HG03342 (cell line): ENCODE measurements at regions not wholly inside any gene's neighbourhood (a gene's known extent, or its start where the extent isn't known, plus 50 kb on each side); places are given as distances from the start of the nearest gene placed in this dataset.
A peak's percentile ranks its signal among the peaks of the same experiment; 100 is the strongest.
"Not testable (repeated sequence)": the region's sequence is repeated elsewhere in the genome, so short reads cannot be mapped to it uniquely, and the experiment has no call there.

ENCODE experiments used
- ATAC-seq: cut with Tn5 transposase; IDR thresholded peaks from one replicate; pipeline ENCODE4 v1.9.1; 2021; ENCODE audit warnings: mild to moderate bottlenecking, moderate library complexity; ENCODE audit not compliant: unreplicated experiment

DNA sequence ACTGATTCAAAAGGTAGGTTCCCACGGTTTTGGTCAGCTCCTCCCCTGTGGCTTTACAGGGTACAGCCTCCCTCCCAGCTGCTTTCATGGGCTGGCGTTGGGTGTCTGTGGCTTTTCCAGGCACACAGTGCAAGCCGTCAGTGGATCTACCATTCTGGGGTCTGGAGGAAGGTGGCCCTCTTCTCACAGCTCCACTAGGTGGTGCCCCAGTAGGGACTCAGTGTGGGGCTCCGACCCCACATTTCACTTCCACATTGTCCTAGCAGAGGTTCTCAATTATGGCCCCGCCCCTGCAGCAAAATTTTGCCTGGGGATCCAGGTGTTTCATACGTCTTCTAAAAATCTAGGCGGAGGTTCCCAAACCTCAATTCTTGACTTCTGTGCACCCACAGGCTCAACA is 324.6 kb upstream of the PHF14 start:
- not testable (repeated sequence) for ATAC-seq

DNA sequence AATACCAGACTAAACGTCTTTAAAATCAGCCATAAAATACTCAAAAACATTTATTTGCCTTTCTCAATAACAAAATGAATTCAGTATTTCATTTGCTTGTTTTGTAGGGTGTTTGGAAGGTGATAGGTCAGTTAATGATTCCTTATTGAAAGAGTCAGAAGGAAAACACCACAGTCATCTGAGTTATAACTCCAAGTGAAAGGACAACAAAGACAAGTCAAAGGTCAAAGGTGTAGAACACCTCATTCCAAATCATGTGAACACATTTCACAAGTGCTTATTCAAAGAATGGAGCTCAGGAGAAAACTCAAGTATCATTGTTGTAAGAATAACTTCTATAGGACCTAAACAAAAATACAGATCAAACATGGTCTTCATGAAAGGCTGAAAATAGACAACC is 318.6 kb upstream of the PHF14 start:
- no peak for ATAC-seq

- ATAC-seq = no peak
These were observed 316.5 kb upstream of the PHF14 start for GRCh38 chr7:10657201-10657600.

DNA sequence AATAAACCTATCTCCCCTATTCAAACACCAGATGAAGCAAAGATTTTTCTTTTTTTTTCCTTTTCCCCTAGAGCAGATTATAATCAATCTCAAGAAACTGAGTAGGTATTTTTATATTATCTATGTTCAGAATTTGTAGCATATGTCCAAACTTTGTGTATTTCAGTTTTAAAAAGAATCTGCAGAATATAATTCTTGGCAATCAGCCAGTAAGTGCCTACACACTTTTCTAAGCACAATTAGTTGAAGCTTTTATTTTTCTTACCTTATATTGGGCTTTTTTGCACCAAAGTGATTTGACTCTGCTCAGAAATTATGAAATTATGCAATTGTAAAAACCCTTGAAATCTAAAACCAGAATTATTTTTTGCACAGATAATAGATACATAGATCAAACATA is 315.8 kb upstream of the PHF14 start:
- ATAC-seq = no peak

GRCh38 chr7:10662491-10662890 is 311.2 kb upstream of the PHF14 start:
- ATAC-seq = no peak

GRCh38 chr7:10662982-10663884 is 310.4 kb upstream of the PHF14 start:
- no peak for ATAC-seq

DNA sequence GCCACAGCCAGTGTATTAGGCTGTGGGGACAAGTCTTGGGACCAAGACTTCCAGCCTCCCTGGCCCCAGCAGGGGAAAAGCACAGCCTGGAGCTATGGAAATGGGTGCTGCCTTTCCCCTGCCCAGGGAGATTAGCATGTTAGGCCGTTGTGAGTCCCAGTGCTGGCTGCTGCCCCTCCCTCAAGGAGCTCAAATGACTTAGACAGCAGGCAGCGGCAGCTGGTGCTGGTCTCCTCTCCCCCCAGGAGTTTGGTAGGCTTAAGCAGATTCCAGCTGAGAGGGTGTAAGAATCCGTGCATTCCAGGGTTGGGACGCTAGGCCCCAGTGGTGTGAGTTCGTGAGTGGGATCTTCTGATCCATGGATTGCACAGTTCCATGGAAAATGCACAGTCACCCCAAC is 301.5 kb upstream of the PHF14 start:
- no peak for ATAC-seq

DNA sequence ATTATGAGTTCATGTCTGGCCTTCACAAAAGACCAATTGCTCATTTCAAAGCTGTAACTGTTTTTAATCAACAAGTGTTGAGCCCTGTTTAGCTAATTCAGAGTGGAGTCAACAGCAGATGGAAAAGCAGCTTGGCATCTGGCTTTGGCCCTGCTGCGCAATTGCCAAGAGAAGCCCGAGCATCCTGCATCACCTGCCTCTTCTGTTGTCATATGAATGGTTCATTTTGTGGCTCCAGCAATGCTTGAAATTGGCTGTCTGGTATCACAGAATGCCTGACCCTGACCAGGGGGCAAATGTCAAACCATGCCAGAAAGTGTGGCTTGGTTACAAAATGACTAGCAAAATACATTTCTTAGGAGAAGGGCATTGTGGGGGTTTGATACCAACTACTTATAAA is 296.5 kb upstream of the PHF14 start:
- ATAC-seq = no peak

DNA sequence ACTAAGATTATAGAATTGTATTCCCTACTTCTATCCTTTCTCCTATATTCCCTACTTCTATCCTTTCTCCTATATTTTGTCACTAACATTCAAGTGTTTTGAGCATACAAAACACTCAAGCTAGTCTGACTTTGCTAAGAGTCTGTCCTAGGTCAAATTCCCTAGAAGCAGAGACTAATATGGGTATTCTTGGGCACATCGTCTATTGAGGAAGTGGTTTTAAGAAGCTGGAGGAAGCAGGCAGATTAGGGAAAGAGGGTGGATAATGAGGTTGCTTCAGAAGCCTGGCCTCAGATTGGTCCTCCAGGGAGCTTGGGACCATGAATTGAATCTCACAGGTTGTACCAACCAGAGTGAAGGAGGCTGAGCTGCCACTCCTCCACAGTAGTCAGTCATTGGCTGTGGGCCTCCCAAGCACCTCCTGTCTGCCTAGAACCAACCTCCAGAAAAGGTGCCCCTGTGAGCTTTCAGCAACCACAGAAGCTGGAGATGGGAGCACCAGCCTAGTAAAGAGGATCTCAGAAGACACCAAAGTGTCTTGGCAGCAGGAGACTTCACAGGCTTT is 295.9 kb upstream of the PHF14 start:
- no peak for ATAC-seq

GRCh38 chr7:10684606-10685005 is 289.1 kb upstream of the PHF14 start:
- ATAC-seq = no peak

GRCh38 chr7:10685040-10685439 is 288.6 kb upstream of the PHF14 start:
- ATAC-seq = no peak

- ATAC-seq = no peak
These were observed 285.1 kb upstream of the PHF14 start for GRCh38 chr7:10688544-10688943.

DNA sequence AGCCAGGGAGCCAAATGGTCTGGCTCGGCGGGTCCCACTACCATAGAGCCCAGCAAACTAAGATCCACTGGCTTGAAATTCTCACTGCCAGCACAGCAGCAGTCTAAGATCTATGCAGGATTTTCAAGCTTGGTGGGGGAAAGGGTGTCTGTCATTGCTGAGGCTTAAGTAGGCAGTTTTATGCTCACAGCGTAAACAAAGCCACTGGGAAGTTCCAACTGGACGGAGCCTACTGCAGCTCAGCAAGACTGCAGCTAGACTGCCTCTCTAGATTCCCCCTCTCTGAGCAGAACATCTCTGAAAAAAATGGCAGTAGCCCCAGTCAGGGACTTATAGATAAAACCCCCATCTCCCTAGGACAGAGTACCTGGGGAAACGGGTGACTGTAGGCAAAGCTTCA is 277.6 kb upstream of the PHF14 start:
- no peak for ATAC-seq

- no peak for ATAC-seq
These were observed 270.6 kb upstream of the PHF14 start for GRCh38 chr7:10703059-10703458.

GRCh38 chr7:10703981-10704380 is 269.7 kb upstream of the PHF14 start:
- no peak for ATAC-seq

DNA sequence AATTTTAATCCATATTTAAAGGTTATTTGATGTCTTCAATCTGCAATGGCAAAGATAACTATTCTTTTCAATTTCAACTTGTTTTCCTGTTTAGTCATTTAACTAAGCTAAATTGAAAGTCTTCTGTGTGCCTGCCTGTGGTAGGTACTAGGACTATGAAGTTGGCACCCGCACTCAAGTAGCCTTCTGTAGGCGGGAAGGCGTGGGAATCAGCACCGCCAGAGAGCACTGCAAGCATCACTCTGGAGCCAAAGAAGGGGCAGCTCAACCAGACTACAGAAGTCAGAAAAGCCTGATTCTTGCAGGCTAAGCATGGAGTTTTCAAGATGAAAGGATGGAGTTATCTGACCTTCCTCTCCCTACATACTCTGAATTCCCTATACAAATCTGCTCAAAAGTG is 269.0 kb upstream of the PHF14 start:
- ATAC-seq = no peak

DNA sequence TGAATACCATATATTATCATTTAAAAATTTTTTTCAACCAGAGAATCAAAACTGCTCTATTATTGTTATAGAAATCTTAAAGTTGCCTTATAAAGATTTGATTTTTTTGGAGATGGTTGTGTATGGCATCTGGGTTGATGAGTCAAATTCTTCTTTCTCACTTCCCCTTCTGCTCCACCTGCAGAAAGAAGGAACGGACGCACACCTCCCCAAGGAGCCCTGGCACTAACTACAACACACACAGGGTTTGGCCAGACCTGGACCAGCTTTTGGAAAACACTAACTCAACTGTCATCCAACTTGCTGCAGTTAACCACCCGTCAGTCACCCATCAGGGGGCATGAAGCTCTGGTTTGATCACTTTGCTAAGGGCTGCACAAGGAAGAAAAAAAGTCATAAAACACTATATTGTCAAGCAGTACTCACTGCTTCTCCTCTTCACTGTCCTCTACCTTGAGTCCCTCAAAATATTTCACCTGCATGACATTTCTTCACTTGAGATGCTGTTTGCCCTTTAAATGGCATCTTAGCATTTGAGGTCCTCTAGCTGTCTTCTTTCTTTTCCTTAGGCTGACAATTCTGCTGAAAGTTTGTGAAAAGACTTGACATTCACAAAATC is 266.7 kb upstream of the PHF14 start:
- ATAC-seq = peak; percentile 100

DNA sequence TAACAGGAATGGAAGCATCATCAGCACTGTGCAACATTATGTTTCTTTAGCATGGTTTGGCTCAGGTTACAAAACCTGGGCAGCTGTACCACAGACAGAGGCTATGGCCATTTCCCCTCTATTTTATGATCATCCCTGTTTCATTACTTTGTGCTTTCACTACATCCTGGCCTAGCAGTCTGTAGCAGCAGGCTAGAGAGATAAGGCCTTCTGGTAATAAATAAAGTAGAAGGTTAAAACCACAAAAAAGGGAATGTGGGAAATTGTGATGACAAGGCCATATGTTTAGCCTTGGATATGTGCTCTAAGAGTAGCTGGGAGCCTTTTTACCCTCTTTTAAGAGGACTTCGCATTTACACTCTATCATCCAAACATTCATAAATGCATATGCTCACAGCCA is 266.2 kb upstream of the PHF14 start:
- ATAC-seq = peak; percentile 23

DNA sequence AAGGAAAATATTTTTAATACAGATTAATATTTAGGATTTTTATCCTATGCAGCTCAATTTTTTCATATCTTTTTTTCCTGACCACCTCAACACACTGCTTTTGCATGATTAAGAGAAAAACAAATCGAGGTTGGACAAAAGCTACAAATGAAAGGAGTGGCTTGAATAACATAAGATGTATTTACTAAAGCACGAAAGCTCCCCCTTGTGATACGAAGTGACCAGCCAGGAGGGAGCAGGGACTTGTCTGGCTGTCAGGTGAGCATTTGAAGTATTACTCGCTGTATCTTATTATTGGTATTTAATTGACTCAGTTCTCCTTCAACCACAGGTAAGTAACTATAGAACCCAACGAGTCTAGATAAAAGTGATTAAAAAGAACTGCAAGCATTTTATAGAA is 265.2 kb upstream of the PHF14 start:
- no peak for ATAC-seq

DNA sequence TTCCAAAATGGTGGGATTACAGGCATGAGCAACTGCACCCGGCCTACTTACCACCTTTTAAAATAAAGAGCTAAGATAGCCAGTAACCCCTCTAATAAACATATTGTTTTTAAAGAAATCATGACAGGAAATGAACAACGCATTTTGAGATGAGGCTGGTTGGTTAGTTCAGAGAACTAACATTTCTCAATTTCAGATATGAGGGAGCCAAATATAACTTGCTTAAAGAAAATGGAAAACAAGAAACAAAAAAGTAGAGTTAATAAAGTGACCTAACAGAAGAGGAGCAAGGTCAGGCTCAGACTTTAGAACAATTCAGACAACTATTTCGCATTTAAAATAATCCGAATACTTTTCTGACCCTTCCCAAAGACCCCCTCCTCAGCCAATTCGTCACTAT is 254.9 kb upstream of the PHF14 start:
- ATAC-seq = no peak

- ATAC-seq = no peak
These were observed 253.6 kb upstream of the PHF14 start for GRCh38 chr7:10720042-10720441.

- ATAC-seq = no peak
These were observed 252.4 kb upstream of the PHF14 start for GRCh38 chr7:10721289-10721688.
